Ishikawa (cell line): ENCODE measurements at regions not wholly inside any gene's neighbourhood (a gene's known extent, or its start where the extent isn't known, plus 50 kb on each side); places are given as distances from the start of the nearest gene placed in this dataset.

Experiments used
- CEBPB ChIP-seq: IDR thresholded peaks from 2 replicates; pipeline ENCODE4 v1.6.1; 2012
- CREB1 ChIP-seq: IDR thresholded peaks from 2 replicates; pipeline ENCODE4 v1.6.1; 2012; ENCODE audit warnings: low read depth
- EGR1 ChIP-seq: IDR thresholded peaks from 2 replicates; pipeline ENCODE4 v1.6.1; 2012
- EP300 ChIP-seq: IDR thresholded peaks from 2 replicates; pipeline ENCODE4 v1.6.1; 2012; ENCODE audit warnings: borderline replicate concordance
- FOXM1 ChIP-seq: IDR thresholded peaks from 2 replicates; pipeline ENCODE4 v1.6.1; 2012; ENCODE audit warnings: low read depth, borderline replicate concordance
- MAX ChIP-seq: IDR thresholded peaks from 2 replicates; pipeline ENCODE4 v1.6.1; 2012
- NFIC ChIP-seq: IDR thresholded peaks from 2 replicates; pipeline ENCODE4 v1.6.1; 2012
- RAD21 ChIP-seq: IDR thresholded peaks from 2 replicates; pipeline ENCODE4 v1.6.1; 2012; ENCODE audit warnings: low read depth
- REST ChIP-seq: IDR thresholded peaks from 2 replicates; pipeline ENCODE4 v1.6.1; 2012; ENCODE audit warnings: low read depth, mild to moderate bottlenecking
- TAF1 ChIP-seq: IDR thresholded peaks from 2 replicates; pipeline ENCODE4 v1.6.1; 2012; ENCODE audit warnings: low read depth, mild to moderate bottlenecking
- TCF12 ChIP-seq: IDR thresholded peaks from 2 replicates; pipeline ENCODE4 v1.6.1; 2012; ENCODE audit warnings: low read depth
- TEAD4 ChIP-seq: IDR thresholded peaks from 2 replicates; pipeline ENCODE4 v1.6.1; 2012
- USF1 ChIP-seq: IDR thresholded peaks from 2 replicates; pipeline ENCODE4 v1.6.1; 2012
- YY1 ChIP-seq: IDR thresholded peaks from 2 replicates; pipeline ENCODE4 v1.6.1; 2012; ENCODE audit warnings: low read depth
- ZBTB7A ChIP-seq: IDR thresholded peaks from 2 replicates; pipeline ENCODE4 v1.6.1; 2012; ENCODE audit warnings: low read depth

- no peak for TF ChIP-seq NFIC
- TF ChIP-seq REST = no peak
- no peak for TF ChIP-seq EP300
- TF ChIP-seq TEAD4 = no peak
- TF ChIP-seq TAF1 = no peak
- no peak for TF ChIP-seq TCF12
- no peak for TF ChIP-seq RAD21
- no peak for TF ChIP-seq EGR1
- no peak for TF ChIP-seq YY1
Measured at GRCh38 chr16:73883126-73883525, 413.5 kb upstream of the PSMD7 start.

- TF ChIP-seq REST (no peak), TEAD4 (no peak), YY1 (no peak), MAX (no peak), NFIC (no peak), EP300 (no peak), FOXM1 (no peak), CREB1 (no peak), TAF1 (no peak), TCF12 (no peak), CEBPB (no peak), EGR1 (no peak), RAD21 (no peak), ZBTB7A (no peak), USF1 (no peak)
Measured at GRCh38 chr16:73882651-73883050, 414.0 kb upstream of the PSMD7 start.

- TF ChIP-seq REST (no peak), MAX (no peak), YY1 (no peak), TEAD4 (no peak), ZBTB7A (no peak)
Measured at GRCh38 chr16:73882033-73882432, 414.6 kb upstream of the PSMD7 start.

- TF ChIP-seq YY1 (no peak), TEAD4 (no peak), TCF12 (no peak), RAD21 (no peak)
Measured at GRCh38 chr16:73879621-73880020, 417.0 kb upstream of the PSMD7 start.

GRCh38 chr16:73878611-73879010, 418.0 kb upstream of the PSMD7 start:
- TF ChIP-seq RAD21 = peak; percentile 55; the same call in 1 of the 2 replicates
- no peak for TF ChIP-seq REST
